ENCODE measurements at regions not wholly inside any gene's neighbourhood (a gene's known extent, or its start where the extent isn't known, plus 50 kb on each side); places are given as distances from the start of the nearest gene placed in this dataset.
"Not testable (repeated sequence)": the region's sequence is repeated elsewhere in the genome, so short reads cannot be mapped to it uniquely, and the experiment has no call there.

- DNase-seq (ENCODE audit: low read depth in 2 of 2, low spot score in 1 of 2), result no peak
These were observed 371.3 kb downstream of the GLRX3 start for GRCh38 chr10:130507461-130507860.

- DNase-seq (ENCODE audit: low read depth in 2 of 2, low spot score in 1 of 2), result no peak
These were observed 373.9 kb downstream of the GLRX3 start for GRCh38 chr10:130509881-130510689.

- no peak for DNase-seq (ENCODE audit: low read depth in 2 of 2, low spot score in 1 of 2)
These were observed 374.6 kb downstream of the GLRX3 start for GRCh38 chr10:130510755-130511154.

GRCh38 chr10:130511766-130512165 lies 375.6 kb downstream of the GLRX3 start:
- DNase-seq (ENCODE audit: low read depth in 2 of 2, low spot score in 1 of 2), result no peak

GRCh38 chr10:130512936-130513335 lies 376.7 kb downstream of the GLRX3 start:
- no peak for DNase-seq (ENCODE audit: low read depth in 2 of 2, low spot score in 1 of 2)

DNA sequence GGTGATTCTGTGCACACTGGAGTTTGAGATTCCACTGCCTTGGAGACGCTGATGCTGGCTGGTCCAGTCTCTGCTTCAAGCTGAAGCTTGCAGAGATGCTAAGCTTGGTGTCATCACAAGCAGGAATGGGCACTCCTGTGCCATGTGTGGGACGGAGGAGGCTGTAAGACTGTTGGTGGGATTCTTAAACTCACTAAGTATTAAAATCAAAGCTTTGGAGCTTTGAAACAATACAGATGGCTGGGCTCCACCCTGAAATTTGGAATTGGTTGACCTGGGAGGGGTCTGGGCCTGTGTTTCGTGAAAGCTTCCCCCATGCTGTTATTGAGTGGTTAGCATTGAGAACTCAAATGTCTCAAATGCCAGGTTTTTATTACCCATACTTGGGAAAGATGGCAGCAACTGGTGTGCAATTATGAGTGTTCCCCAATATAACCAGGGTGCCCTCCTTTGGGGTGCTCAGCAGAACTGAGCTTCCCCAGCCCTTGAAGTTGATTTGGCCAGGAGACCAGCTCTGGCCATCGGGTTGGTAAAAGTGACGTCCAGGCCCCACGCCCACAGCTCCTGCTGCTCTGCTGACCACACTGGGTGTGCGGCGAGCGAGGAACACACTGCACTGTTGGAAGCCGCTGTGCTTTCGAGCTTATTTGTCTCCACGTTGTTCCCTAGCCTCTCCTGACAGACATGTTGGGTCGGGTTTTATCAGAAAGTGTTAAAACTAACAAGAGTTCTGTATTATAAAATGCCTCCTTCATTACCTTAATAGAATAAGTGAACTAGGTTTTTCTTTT lies 377.7 kb downstream of the GLRX3 start:
- no peak for DNase-seq (ENCODE audit: low read depth in 2 of 2, low spot score in 1 of 2)

DNA sequence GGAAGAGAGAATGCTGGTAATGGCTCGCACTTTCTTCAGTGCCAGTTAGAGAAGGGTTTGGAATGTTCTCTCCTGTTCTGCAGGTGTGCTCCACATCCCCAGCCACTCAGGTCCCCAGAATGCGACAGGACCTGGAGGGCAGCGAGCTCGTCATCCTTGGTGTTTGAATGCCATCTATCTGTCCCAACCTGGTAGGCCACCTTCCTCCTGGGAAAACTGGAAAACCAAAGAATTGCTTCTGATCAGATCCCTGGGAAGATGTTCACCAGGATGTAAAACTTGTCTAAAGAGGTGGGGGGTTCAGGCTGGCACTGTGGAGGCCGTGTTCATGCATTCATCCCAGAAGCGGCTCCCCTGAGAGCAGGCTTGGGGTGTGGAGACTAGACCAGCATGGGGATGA lies 379.5 kb downstream of the GLRX3 start:
- no peak for DNase-seq (ENCODE audit: low read depth in 2 of 2, low spot score in 1 of 2)

GRCh38 chr10:130516141-130516735 lies 380.0 kb downstream of the GLRX3 start:
- no peak for DNase-seq (ENCODE audit: low read depth in 2 of 2, low spot score in 1 of 2)

DNA sequence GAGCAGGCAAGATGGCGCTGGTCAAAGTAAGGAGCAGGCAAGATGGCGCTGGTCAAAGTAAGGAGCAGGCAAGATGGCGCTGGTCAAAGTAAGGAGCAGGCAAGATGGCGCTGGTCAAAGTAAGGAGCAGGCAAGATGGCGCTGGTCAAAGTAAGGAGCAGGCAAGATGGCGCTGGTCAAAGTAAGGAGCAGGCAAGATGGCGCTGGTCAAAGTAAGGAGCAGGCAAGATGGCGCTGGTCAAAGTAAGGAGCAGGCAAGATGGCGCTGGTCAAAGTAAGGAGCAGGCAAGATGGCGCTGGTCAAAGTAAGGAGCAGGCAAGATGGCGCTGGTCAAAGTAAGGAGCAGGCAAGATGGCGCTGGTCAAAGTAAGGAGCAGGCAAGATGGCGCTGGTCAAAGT lies 382.7 kb downstream of the GLRX3 start:
- DNase-seq (ENCODE audit: low read depth in 2 of 2, low spot score in 1 of 2), result not testable (repeated sequence)

- no peak for DNase-seq (ENCODE audit: low read depth in 2 of 2, low spot score in 1 of 2)
These were observed 383.6 kb downstream of the GLRX3 start for GRCh38 chr10:130519791-130520190.

DNA sequence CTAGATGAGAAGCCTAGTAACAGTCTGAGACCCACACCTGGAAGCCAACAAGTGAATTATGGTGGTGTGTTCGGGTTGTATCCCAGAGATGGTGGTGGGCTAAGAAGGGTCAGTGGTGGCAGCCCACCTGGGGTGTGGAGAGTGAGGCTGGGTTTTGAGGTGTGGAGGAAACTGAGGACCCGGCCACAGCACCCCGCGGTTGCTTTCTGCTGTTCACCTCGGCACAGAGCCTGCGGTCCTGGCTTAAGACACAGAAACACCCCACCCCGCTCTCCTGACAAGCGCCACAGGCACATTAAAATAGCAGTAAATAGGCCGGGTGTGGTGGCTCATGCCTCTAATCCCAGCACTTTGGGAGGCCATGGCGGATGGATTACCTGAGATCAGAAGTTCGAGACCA lies 395.1 kb downstream of the GLRX3 start:
- no peak for DNase-seq (ENCODE audit: low read depth in 2 of 2, low spot score in 1 of 2)

DNA sequence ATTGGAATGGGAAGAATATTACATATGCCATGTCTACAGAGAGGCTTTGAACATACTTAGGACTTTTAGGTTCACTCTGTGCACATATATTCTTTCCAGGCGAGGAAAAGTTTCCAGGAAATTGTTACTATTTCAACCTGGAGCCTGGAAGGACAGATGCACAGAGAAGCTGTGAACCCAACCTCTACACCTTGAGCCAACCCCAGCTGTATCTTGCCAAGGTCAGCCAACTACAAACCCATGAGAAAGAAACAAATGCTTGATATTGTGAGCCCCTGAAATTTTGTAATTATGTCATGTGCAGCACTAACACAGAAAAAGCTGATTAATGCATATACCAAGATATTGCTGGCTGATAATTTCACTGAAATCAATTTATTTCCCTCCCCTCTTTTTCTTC lies 404.9 kb downstream of the GLRX3 start:
- no peak for DNase-seq (ENCODE audit: low read depth in 2 of 2, low spot score in 1 of 2)

- DNase-seq (ENCODE audit: low read depth in 2 of 2, low spot score in 1 of 2), result no peak
These were observed 406.6 kb downstream of the GLRX3 start for GRCh38 chr10:130542761-130543160.

DNA sequence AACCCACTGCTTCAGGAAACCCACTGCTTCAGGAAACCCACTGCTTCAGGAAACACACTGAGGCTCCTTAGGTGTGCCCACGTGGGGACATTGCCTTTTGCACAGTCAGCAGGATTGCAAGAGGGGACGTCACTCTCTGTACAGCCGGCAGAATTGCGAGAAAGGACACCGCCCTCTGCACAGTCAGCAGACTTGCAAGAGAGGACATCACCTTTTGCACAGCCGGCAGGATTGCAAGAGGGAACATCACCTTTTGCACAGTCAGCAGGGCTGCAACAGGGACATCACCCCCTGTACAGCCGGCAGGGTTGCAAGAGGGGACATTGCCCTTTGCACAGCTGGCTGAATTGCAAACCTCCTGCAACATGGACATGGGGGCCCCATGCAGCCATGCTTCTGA lies 407.6 kb downstream of the GLRX3 start:
- DNase-seq (ENCODE audit: low read depth in 2 of 2, low spot score in 1 of 2), result no peak

GRCh38 chr10:130545122-130545521 lies 408.9 kb downstream of the GLRX3 start:
- no peak for DNase-seq (ENCODE audit: low read depth in 2 of 2, low spot score in 1 of 2)

DNA sequence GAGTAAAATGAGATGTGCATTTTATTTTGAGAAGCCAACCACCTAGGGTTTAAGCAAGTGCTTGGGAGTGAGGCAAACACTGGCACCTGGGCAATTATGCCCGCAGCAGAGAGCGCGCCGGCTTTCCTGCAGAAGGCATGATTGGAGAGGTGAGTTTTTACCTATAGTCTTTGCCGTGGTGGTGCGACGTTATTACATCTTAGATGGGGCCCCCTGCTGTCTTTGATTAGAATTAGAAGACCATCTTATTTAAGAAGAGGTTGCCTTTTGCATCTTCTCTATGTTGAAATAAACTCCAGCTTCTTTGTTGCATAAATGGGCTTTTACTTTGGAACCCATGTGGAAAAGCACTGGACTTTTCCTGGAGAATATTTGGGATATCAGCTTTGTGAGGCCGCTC lies 409.5 kb downstream of the GLRX3 start:
- DNase-seq (ENCODE audit: low read depth in 2 of 2, low spot score in 1 of 2), result no peak

DNA sequence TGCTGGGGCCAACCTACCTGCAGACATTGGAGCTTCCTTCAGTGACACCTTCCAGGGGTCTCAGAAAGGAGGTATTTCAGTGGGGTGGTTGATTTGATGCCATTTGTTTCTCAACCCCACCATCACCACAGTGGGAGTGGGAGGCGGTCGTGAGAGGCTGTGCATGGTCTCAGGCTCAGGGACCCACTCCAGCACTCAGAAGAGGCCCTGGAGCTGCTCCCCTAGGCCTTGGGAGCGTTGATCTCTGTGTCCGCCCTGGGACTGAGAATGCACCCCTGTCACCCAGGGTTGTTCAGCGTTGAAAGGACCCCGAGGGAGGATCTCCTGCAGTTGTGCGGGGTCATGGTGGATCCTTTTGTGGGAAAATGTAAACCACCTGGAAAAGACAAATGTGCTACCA lies 410.6 kb downstream of the GLRX3 start:
- DNase-seq (ENCODE audit: low read depth in 2 of 2, low spot score in 1 of 2), result no peak

- DNase-seq (ENCODE audit: low read depth in 2 of 2, low spot score in 1 of 2), result no peak
These were observed 411.2 kb downstream of the GLRX3 start for GRCh38 chr10:130547368-130547767.

GRCh38 chr10:130550952-130551674 lies 414.9 kb downstream of the GLRX3 start:
- no peak for DNase-seq (ENCODE audit: low read depth in 2 of 2, low spot score in 1 of 2)

DNA sequence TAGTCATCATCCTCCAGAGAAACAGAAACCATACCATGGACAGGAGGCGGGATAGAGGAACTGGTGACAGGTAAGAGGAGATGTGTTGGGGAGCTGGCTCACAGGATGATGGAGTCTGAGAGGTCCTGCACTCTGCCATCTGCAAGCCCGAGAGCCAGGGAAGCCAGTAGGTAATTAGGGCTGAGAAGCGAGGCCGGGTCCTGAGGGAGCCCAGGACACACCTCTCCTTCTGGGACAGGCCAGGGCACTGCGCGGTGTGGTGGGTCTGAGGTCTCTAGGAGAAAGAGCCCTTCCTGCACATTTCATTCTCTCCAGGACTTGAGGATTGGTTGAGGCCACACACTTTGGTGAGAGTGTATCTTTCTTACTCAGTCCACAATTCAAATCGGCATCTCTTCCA lies 415.5 kb downstream of the GLRX3 start:
- no peak for DNase-seq (ENCODE audit: low read depth in 2 of 2, low spot score in 1 of 2)

DNA sequence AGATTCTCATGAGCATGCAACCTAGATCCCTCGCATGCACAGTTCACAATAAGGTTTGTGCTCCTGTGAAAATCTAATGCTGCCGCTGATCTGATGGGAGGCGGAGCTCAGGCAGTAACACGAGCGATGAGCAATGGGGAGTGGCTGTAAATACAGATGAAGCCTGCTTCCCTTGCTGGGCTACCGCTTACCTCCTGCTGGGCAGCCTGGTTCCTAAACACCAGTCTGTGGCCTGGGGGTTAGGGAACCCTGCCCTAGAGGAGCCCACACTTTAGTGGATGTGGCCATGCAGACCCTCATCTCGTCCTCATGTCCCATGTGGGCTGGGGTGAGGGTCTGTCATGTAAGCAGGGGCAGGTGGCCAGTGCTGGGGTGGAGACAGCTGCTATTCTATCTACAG lies 417.6 kb downstream of the GLRX3 start:
- no peak for DNase-seq (ENCODE audit: low read depth in 2 of 2, low spot score in 1 of 2)
